Heart left ventricle (tissue), 13 donors: ENCODE measurements at regions not wholly inside any gene's neighbourhood (a gene's known extent, or its start where the extent isn't known, plus 50 kb on each side); places are given as distances from the start of the nearest gene placed in this dataset.

Source experiments
- POLR2A ChIP-seq, 2 donors: fragments of 450-650 bp; IDR thresholded peaks; one replicate each; pipeline ENCODE4 v1.6.1; 2017; ENCODE audit warnings: antibody characterized with exemption in 2 of 2, mild to moderate bottlenecking in 2 of 2, moderate library complexity in 2 of 2
- TF ChIP-seq, protein P1 (sequence below), 12 donors: fragments of 200-600 bp; sonication (generic) in 4 of 12; IDR thresholded peaks; one replicate each; pipeline versions ENCODE4 v1.5.0 to v1.8.0; 2018 to 2022; ENCODE audit warnings: antibody characterized with exemption in 12 of 12, mild to moderate bottlenecking in 5 of 12
- donor health status: ischemic (EF 13 %, LVEDD 7.1; RV severe dilation, severe dysfunction).
- donor health status: DM: no; HTN: yes; CAD: no.
- donor health status: DM: no; HTN: no; CAD: no.
- donor health status: ischemic (EF 25% LVEDD 6.9; RV normal size, moderate dysfunction).
- donor health status: ischemic (EF 25% LVEDD 5.7; RV mildly dilated, moderate dysfunction).
- donor health status: ischemic (EF 35%, LVEDD 5.7; RV mildly dilated, moderate dysfunction).
- donor health status: nonischemic (EF 11% LVEDD 7.7; RV severe dilation, severe dysfunction).
- donor health status: DM: yes; HTN: yes; CAD: no.
- donor health status: PGD.
- donor health status: ischemic (EF 29% LVEDD 5.4; RV normal size, mild dysfunction).
- donor health status: nonischemic (EF 23%, LVEDD 6.1; RV moderate dilation, normal function).

DNA sequence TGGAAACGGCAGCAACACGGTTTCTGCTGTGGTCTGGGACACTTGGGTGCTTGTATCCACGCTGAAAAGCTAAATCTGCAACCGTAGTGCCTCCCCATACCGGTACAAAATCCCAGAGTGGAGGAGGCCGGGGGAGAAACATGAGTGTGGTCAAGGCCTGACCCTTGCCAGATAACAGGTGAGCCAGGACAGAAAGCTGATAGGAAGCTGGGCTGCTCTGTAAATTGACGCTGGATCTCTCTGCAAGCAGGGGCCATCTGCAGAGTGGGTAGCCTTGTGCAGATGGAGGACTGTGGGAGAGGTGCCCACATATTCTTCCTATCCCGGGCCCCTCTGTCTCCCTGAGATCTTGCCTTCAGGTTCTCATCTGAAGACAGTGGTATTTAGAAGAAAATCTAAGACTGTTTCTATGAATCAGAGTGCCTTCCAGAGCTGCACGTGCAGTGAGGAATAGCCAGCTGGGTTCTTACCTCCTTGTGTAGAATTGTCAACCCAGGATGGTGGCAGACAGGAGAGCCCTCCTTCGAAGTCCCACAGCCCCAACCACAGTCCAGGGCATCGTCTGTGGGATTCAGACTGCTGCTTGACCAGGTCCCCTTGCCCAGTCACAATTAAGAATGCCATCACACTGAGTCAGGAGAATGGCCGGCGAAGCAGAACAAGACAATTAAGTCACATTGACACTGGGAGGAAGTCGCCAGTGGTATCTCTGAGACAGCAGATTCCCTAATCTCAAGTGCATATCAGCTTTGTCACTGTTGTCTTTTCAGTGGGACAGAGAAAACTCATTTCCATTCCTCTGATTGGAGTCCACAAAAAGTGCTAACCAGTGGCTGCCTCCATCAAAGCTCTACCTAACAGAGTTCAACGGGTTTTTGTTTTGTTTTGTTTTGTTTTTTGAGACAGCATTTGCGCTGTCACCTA lies 100.0 kb upstream of the RIPOR2 start:
- TF ChIP-seq, protein P1, sequence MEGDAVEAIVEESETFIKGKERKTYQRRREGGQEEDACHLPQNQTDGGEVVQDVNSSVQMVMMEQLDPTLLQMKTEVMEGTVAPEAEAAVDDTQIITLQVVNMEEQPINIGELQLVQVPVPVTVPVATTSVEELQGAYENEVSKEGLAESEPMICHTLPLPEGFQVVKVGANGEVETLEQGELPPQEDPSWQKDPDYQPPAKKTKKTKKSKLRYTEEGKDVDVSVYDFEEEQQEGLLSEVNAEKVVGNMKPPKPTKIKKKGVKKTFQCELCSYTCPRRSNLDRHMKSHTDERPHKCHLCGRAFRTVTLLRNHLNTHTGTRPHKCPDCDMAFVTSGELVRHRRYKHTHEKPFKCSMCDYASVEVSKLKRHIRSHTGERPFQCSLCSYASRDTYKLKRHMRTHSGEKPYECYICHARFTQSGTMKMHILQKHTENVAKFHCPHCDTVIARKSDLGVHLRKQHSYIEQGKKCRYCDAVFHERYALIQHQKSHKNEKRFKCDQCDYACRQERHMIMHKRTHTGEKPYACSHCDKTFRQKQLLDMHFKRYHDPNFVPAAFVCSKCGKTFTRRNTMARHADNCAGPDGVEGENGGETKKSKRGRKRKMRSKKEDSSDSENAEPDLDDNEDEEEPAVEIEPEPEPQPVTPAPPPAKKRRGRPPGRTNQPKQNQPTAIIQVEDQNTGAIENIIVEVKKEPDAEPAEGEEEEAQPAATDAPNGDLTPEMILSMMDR (IDR thresholded peaks at IDR 0.05): no peak
- TF ChIP-seq POLR2A (IDR thresholded peaks at IDR 0.05): no peak
